ENCODE measurements at regions not wholly inside any gene's neighbourhood (a gene's known extent, or its start where the extent isn't known, plus 50 kb on each side); places are given as distances from the start of the nearest gene placed in this dataset.
"Not testable (repeated sequence)": the region's sequence is repeated elsewhere in the genome, so short reads cannot be mapped to it uniquely, and the experiment has no call there.

DNA sequence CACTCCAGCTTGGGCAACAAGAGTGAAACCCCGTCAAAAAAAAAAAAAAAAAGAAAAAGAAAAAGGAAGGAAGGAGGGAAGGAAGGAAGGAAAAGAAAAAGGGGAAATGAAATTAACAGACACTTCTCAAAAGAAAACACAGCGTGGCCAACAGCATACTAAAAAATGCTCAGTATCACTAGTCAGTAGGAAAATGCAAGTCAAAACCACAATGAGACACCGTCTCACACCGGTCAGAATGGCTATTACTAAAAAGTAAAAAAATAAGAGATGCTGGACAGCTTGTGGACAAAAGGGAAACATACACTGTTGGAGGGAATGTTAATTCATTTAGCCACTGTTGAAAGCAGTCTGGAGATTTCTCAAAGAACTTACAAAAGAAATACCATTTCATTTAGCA is 369.5 kb upstream of the BRINP3 start:
- DNase-seq = no peak

DNA sequence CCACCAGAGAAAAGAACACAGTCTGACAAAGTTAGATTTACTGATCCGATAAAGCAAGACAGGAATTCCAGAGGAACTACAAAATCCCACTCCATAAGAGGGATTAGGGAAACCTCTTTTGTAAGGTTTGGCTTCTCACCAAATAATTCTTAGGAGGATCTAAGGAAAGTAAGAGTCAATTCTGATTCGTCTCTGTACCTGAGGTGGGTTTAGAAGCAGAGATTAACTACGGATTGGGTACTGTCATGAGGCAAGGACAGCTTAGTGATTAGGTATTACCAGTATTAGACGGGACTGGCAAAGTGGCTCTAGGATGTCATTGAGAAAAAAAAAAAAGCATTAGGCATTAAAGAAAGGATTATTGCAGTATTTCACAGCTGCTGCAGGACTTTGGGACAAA is 371.7 kb upstream of the BRINP3 start:
- no peak for DNase-seq

DNA sequence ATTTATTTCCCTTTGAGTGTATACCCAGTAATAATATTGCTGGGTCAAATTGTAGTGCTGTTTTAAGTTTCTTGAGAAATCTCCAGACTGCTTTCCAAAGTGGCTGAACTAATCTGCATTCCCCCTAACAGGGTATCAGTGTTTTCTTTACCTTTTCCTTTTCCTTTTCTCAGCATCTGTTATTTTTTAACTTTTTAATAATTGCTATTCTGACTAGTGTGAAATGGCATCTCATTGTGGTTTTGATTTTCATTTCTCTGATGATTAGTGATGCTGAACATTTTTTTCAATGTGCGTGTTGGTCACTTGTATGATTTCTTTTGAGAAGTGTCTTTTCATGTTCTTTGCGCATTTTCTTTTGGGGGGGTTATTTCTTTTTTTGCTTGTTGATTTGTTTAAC is 374.9 kb upstream of the BRINP3 start:
- DNase-seq = no peak

DNA sequence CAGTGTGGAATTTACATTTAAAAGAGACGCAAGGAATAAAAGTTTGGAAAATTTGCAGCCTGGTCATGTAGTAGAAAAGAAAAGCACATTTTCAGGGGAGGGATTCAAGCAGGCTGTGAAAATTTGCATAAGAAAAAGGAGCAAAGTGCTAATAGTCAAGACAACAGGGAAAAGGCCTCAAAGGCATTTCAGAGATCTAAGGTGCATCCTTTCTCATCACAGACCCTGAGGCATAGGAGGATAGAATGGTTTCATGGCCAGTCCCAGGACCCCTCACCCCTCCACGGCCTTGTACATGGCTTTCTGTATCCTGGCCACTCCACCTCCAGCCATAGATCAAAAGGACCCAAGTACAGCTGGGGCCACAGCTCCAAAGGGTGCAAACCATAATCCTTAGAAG is 380.5 kb upstream of the BRINP3 start:
- no peak for DNase-seq

DNA sequence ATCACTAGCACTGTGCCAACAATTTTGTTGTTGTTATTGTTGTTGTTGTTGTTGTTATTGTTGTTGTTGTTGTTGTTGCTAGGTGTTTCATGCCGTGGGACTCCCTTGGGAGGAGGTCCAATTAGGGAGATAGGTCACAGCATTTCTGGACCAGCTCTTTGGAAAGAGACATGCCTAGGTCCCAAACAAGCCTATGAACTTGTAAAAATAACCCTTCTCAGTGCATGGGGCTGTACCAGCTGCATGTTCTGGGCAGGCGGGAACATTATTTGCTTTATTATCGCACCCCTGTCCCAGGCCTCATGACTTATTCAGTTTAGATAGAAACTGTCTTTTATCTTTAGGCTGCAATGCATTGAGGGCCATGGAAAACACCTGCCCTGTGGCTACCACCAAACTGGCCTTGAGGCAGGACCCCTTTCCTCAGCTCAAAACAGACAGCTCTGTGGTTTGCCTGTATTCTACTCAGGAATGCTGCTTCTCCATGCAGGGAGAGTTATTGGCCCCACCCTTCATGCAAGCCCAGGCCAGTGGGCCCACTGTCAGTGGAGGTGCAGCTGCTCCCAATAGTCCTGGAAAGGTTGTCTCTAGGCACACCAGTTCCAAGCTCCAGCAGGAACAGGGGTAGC is 386.5 kb upstream of the BRINP3 start:
- DNase-seq = no peak

DNA sequence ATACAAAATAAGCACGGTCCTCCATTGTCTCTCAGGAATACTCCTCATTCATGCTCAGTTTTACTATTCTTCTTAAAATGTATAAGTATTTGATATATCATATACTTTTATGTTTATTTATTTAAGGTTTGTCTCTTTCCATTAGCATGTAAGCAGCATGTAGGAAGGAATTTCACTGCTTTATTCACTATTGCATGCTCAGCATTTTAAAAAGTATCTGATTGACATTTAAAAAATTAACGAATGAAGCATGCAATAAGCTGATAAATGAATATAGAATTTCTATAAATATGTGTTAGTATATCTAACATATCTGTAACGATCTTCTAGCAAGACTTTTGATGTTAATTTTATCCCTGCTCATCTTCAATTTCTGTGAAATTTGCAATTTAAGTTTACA is 402.7 kb upstream of the BRINP3 start:
- no peak for DNase-seq

DNA sequence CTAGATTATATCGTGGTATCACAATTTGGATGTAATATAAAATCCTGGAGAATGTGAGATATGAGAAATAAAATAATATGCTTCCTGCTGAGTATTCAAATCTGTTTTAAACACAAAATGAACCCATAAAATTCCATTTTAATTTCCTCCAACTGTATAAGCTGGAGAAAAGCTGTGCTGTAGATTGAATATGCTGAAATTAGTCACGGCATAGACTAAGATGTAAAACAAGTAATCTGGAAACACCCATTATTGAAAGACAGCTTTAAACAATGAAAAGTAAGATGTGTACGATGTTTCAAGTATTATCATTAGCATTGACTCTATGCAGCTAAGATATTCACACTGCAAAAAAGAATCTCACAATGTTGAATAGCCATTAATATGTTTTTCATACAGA is 403.4 kb upstream of the BRINP3 start:
- no peak for DNase-seq

DNA sequence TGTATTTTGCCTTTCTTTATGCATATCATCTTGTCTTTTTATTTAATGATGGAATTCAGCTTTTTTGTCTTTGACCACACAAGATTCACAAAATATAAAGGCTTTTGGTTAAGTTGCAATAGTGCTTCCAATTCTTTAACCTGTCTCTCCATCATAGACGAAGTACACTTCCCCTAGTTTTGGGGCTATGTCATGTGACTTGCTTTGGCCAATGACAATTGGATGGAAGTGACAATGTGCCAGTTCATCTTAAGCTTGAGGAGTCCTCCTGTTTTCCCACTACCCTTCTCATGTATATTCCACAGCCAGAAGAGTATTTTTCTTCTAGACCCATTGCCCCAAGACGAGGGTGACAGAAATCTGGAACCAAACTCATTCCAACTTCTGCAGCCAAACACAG is 419.6 kb upstream of the BRINP3 start:
- no peak for DNase-seq

DNA sequence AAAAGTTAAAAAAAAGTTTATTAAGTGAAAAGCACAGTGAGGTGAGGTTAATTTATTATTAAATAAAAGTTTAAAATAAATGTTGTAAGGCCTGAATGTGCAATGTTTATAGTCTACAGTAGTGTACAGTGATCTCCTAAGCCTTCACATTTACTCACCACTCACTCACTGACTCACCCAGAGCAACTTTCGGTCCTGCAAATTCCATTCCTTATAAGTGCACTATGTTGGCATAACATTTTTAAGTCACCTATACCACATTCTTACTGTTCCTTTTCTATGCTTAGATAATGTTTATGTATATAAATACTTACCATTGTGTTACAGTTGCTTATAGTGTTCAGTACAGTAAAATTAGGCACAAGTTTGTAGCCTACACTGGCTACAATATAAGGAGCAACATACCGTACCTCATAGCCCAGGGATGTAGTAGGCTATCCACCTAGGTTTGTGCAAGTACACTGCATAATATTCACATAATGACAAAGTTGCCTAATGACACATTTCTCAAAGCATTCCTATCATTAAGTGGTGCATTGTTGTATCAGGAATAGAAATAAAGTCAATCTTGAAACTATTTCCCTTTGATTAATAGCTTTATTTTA is 426.5 kb upstream of the BRINP3 start:
- DNase-seq = no peak

DNA sequence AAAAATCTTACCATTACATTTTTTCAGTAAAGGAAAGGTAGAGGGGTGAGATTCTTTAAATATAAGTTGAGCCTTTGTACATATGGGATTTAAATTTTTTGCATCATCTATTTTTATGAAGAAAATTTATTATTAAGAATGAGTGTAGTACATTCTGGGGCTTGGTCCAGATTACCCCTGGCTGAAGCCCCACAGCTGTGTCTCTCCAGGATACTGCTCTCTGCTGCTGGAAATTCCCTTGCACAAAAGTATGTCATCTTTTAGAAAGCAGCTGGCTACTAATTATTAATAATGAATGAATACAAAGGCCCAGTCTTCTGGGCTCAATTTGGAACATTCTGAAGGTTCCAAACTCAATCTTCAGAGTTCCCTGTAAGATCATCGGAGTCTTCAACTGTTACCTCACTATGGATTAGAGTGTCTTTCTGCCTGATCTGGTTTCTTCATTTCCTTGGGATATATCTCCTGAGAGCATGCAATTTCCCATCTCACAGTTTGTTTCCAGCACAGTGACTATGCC is 428.6 kb upstream of the BRINP3 start:
- no peak for DNase-seq

DNA sequence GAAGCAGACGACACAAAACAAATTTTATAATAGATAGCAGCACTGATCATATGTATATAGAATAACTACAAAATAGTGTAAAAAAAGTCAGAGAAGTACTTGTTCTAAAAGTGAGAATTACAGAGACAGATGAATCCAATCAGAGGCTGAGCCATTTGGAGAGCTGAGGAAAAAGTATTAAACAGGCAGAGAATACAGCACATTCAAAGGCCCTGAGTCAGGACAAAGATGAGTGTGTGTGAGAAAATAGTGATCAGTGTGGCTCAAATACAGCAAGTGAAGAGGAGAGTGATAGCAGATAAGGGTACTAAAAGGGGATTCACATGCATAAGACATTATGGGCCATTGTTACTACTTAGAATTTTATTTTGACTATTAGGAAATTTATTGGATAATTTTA is 430.6 kb upstream of the BRINP3 start:
- no peak for DNase-seq

DNA sequence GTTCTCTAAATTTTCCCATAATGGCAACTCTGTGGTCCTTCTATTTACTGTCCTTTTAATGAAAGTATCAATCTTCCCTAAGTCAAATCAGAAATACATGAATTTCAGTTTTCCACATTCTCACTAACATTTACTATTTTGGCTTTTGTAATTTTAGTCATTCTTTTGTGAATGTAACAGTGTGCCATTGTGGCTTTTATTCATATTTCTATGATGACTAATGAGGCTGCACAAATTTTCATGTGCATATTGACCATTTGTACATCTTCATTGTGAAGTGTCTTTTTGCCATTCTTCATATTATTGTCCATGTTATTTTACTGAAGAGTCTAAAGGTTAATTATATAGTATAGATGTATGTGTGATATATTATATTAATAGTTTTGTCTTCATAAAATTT is 431.0 kb upstream of the BRINP3 start:
- no peak for DNase-seq

DNA sequence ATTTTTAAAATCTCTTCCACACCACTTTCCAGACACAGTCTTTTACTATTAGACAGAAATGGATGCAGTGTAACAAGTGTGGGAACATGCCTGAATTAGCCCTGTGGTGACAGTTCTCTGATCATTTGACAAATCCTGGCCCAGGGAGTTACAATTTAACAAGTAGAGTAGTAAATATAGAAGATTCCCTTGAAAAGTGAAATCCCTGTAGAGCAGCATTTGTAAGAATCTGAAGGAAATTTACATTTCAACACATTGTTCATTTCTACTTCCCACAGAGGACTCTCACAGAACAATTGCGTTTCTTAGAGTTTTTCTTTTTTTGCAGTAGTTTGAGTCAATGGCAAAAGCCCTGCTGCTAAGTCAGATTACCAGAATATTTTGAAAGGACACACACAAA is 458.3 kb upstream of the BRINP3 start:
- DNase-seq = no peak

DNA sequence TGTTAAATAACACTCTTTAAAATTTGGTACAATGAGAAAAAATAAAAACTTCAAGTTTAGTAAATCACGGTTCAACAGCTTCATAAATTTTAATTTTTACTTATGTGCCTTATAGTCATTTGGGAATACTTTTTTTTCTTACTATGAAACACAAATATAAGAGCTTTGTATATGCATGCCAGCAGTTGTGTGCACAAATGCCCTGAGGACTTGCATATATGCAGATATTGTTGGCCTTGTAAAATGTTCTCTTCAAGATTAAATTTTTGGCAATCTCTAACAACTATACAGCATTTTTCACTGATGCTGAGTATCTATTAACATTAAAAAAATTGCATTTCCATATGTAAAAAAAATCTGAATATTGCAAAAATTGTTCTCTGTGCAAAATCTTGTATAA is 458.7 kb upstream of the BRINP3 start:
- no peak for DNase-seq

DNA sequence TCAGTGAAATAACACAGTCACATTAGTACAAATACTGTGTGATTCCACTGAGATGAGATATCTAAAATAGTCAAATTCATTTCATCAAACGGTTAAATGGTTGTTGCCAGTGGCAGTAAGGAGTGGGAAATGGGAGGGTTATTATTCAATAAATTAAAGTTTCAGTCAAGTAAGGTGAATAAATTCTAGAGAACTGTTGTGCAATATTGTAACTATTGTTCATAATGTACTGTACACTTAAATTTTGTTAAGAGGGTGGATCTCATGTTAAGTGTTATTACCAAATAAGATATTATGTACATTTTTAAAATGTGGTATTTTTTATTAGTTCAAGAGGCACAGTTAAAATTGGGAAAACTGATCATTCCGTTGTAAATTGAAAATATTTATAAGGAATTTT is 463.3 kb upstream of the BRINP3 start:
- DNase-seq = no peak

DNA sequence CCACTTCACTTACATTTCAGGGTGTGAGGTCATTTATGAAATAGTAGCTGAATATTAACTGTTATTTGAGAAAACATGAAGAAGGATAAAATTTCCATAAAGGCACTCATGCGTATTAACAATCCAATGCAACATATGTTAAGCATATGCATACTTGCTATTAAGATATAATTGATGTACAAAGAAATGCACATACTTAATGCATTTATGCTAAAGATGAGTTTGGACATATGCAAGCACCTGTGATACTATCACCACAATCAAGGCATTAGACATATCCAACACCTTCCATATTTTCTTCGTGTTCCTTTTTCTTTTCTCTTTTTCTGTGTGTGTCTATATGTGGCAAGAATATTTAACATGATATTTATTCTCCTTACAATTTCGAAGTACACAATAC is 464.8 kb upstream of the BRINP3 start:
- DNase-seq = no peak

DNA sequence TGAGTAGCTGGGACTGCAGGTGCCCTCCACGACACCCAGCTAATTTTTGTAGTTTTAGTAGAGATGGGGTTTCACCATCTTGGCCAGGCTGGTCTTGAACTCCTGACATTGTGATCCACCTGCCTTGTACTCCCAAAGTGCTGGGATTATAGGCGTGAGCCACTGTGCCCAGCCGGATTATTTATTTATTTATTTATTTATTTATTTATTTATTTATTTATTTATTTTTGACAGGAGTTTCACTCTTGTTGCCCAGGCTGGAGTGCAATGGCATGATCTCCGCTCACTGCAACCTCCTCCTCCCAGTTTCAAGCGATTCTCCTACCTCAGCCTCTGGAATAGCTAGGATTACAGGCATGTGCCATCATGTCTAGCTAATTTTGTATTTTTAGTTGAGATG is 466.1 kb upstream of the BRINP3 start:
- DNase-seq = not testable (repeated sequence)

DNA sequence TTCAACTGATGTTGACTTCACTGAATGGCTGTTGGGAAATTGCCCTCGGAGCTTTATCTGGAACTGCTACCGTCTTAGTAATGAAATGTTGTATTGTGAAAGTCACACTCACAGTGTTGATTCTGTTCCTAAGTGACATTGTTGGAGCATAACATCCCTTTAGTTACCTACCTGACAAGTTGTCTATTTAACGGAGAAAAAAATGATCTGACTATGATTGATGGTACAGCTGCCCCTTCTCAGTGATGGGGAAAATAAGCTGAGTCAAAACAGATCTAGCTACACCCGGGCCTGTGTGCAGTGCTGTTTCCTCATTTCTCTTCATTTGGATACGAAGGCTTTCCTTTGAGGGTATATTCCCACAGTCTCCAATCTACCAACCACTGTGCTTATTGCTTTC is 472.3 kb upstream of the BRINP3 start:
- no peak for DNase-seq

DNA sequence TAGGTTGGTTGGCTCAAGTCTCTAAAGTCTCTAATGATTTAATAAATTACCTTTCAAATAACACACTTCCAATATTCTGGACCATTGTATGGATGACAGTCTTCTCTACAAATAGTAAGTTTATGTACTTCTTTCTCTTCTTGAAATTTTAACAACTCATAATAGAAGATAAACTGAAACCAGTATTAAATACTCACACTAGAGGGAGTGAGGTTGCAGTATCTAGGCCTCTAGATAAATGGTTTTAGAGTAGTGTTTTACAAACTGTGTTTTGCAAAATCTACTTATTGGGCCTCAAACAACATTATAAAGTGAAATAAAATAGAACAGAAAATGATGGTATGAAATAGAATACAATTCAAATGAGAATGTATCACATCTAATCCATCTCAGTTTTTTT is 479.9 kb upstream of the BRINP3 start:
- no peak for DNase-seq

DNA sequence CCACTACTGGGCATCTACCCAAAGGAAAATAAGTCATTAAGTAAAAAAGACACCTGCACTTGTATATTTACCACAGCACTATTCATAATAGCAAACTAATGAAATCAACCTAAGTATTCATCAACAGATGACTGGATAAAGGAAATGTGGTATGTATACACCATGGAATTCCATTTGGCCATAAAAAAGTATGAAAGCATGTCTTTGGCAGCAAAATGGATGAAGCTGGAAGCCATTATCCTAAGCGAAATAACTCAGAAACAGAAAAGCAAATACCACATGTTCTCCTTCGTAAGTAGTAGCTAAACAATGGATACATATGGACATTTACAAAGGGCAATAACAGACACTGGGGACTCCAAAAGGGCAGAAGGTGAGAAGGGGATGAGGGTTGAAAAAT is 485.7 kb upstream of the BRINP3 start:
- DNase-seq = no peak

DNA sequence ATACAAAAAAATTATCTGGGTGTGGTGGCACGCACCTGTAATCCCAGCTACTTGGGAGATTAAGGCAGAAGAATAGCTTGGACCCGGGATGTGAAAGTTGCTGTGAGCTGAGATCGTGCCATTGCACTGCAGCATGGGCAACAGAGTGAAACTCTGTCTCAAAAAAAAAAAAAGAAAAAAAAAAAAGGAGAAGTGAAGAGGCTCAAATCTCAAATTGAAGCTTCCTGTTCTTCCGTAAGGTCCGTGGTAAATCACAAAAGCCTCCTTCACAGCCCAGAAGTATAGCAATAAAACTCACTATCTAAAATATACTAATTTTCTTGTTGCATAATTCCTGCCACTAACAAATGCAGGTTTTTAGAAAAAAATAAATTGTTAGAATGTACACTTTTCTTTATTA is 498.2 kb upstream of the BRINP3 start:
- no peak for DNase-seq

DNA sequence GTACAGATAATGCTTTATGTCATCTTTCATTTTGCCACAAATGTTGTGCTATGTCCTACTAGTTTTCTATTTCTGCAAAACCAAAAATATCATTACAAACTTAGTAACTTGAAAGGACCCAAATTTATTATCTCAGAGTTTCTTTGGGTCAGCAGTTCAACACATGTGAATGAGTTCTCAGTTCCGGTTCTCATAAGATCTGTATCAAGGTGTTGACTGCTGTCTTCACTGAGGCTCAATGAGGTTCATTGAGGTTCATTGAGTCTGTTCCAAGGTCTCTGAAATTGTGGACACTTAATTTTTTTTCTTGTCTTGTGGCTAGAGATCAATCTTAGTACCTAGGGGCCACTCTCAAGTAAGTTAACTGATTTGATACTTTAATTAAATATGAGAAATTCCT is 525.1 kb upstream of the BRINP3 start:
- DNase-seq = no peak

DNA sequence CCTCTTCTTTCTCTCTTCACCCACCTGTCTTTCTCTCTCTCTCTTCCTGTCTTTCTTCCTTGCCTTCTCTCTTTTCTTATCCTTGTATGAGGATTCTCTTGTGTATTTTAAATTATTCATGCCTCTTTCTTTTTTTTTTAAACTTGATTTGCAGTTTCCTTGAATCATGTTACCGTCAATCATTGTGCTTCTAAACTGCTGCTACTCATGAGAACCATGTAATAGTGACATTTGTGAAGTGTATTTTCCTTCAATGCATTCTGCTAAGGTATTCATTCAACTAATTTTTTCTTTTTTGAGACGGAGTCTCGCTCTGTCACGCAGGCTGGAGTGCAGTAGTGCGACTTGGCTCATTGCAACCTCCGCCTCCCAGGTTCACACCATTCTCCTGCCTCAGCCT is 539.1 kb upstream of the BRINP3 start:
- DNase-seq = no peak

DNA sequence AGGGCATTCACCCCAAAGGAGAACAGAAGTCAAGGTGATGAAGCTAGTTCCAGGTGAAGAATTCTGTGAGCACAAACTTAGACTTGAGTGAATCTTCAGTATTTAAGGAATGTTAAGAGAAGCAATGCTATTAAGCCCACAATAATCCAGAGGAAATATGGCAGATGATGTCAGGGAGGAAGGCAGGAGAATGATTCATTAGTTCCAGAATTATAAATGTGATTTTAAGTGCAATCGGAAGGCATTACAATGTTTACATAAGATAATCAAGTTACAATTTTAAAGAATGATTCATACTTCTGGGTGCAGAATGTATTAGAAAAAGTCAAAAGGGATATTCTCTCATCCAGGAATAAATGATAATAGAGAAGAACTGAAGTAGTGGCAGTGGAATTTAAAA is 545.2 kb upstream of the BRINP3 start:
- DNase-seq = no peak

DNA sequence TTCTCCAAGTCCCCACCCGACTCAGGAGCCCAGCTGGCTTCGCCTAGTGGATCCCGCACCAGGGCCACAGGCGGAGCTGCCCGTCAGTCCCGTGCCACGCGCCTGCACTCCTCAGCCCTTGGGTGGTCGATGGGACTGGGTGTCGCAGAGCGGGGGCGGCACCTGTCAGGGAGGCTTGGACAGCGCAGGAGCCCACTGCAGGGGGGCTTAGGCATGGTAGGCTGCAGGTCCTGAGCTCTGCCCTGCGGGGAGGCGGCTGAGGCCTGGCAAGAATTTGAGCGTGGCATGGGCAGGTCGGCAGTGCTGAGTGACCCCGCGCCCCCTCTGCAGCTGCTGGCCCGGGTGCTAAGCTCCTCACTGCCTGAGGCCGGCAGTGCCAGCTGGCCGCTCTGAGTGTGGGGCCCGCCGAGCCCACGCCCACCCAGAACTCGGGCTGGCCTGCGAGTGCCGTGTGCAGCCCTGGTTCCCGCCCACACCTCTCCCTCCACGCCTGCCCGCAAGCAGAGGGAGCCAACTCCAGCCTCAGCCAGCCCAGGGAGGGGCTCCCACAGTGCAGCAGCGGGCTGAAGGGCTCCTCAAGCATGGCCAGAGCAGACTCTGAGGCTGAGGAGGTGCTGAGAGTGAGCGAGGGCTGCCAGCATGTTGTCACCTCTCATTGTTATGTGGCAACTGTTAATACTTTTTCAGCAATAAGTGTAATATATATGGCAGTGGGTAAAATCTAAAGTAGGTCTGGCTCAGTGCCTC is 548.4 kb upstream of the BRINP3 start:
- no peak for DNase-seq

Measured in NCI-H1092 (cell line).